ENCODE measurements at regions not wholly inside any gene's neighbourhood (a gene's known extent, or its start where the extent isn't known, plus 50 kb on each side); places are given as distances from the start of the nearest gene placed in this dataset.

DNA sequence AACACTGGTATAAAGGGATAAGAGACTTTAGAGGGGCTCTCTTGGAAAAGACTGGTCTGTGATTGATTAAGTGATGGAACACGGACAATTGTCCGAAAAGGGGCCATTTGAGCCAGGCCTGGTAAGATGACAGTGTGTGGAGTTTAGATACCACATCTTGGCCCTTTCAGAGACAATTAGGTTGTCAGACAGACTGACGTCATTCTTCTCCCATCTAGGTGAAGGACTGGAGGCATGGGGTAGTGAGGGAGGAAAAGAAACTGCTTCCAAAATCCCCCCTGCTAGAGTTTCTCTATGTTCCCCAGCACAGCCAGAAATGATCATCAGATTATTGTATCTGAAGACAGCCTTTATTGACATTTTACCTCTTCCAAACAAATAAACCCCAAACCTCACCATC is 84.8 kb upstream of the MYO3A start:
- Histone ChIP-seq H3K9me2 (replicated peaks; ENCODE audit: insufficient read depth, low read length) (no peaks in the 10 kb centered on the region), H3K27ac (ENCODE audit: low read depth, low read length) (no peak overlapping the region), H3K36me3 (ENCODE audit: low read length) (no peaks in the 10 kb centered on the region), H3K27me3 (ENCODE audit: low read length) (no peaks in the 10 kb centered on the region), H3K4me2 (ENCODE audit: low read depth, low read length, poor library complexity, severe bottlenecking) (no peak overlapping the region), H3K9ac (ENCODE audit: low read length) (no peak overlapping the region), H3K79me2 (ENCODE audit: insufficient read depth, low read length) (no peaks in the 10 kb centered on the region), H4K20me1 (ENCODE audit: low read depth, low read length) (no peaks in the 10 kb centered on the region), H3K4me3 (ENCODE audit: insufficient read depth, low read length, poor library complexity, severe bottlenecking) (no peak overlapping the region), H3F3A (ENCODE audit: insufficient read depth) (no peaks in the 10 kb centered on the region), H3K9me3 (ENCODE audit: insufficient read depth, low read length) (no peaks in the 10 kb centered on the region), H2AFZ (ENCODE audit: low read depth, low read length, severe bottlenecking) (no peak overlapping the region)
- TF ChIP-seq, protein P1, sequence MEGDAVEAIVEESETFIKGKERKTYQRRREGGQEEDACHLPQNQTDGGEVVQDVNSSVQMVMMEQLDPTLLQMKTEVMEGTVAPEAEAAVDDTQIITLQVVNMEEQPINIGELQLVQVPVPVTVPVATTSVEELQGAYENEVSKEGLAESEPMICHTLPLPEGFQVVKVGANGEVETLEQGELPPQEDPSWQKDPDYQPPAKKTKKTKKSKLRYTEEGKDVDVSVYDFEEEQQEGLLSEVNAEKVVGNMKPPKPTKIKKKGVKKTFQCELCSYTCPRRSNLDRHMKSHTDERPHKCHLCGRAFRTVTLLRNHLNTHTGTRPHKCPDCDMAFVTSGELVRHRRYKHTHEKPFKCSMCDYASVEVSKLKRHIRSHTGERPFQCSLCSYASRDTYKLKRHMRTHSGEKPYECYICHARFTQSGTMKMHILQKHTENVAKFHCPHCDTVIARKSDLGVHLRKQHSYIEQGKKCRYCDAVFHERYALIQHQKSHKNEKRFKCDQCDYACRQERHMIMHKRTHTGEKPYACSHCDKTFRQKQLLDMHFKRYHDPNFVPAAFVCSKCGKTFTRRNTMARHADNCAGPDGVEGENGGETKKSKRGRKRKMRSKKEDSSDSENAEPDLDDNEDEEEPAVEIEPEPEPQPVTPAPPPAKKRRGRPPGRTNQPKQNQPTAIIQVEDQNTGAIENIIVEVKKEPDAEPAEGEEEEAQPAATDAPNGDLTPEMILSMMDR (IDR thresholded peaks at IDR 0.05; ENCODE audit: insufficient read depth, low read length, poor library complexity, severe bottlenecking) = no peak
- no peak for TF ChIP-seq EZH2phosphoT487 (conservative IDR thresholded peaks at IDR 0.05; ENCODE audit: low read length)

DNA sequence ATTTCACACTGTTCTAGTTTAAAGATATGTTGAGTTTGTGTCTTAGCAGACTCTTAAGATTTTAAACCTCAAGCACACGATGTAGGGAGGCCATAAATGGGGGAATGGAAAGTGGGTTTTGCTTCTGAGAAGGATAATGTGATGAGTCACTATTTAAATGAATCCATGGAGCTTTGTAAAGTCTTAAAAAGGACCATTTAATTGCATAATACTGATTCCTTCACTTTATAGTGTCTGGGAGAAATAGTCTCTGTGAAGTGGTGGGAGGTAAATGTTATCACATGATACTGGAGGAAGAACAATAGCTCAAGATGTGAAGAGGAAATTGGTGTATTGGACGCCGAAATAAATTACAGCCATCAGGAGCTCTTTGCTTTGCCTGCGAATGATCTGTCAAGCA is 84.0 kb upstream of the MYO3A start:
- no peaks in the 10 kb centered on the region for H4K20me1 ChIP-seq (ENCODE audit: low read depth, low read length)
- TF ChIP-seq, protein P1 (IDR thresholded peaks at IDR 0.05; ENCODE audit: insufficient read depth, low read length, poor library complexity, severe bottlenecking) = no peak
- no peak for TF ChIP-seq EZH2phosphoT487 (conservative IDR thresholded peaks at IDR 0.05; ENCODE audit: low read length)
- H3K79me2 ChIP-seq (ENCODE audit: insufficient read depth, low read length) = no peaks in the 10 kb centered on the region
- H3K9me3 ChIP-seq (ENCODE audit: insufficient read depth, low read length) = no peaks in the 10 kb centered on the region
- H3K36me3 ChIP-seq (ENCODE audit: low read length) = no peaks in the 10 kb centered on the region
- H3F3A ChIP-seq (ENCODE audit: insufficient read depth) = no peaks in the 10 kb centered on the region
- no peak overlapping the region for H3K4me2 ChIP-seq (ENCODE audit: low read depth, low read length, poor library complexity, severe bottlenecking)
- H3K27ac ChIP-seq (ENCODE audit: low read depth, low read length) = no peak overlapping the region
- no peak overlapping the region for H3K4me3 ChIP-seq (ENCODE audit: insufficient read depth, low read length, poor library complexity, severe bottlenecking)
- H3K27me3 ChIP-seq (ENCODE audit: low read length) = no peaks in the 10 kb centered on the region
- H3K9ac ChIP-seq (ENCODE audit: low read length) = no peak overlapping the region
- H3K9me2 ChIP-seq (replicated peaks; ENCODE audit: insufficient read depth, low read length) = no peaks in the 10 kb centered on the region
- no peak overlapping the region for H2AFZ ChIP-seq (ENCODE audit: low read depth, low read length, severe bottlenecking)

DNA sequence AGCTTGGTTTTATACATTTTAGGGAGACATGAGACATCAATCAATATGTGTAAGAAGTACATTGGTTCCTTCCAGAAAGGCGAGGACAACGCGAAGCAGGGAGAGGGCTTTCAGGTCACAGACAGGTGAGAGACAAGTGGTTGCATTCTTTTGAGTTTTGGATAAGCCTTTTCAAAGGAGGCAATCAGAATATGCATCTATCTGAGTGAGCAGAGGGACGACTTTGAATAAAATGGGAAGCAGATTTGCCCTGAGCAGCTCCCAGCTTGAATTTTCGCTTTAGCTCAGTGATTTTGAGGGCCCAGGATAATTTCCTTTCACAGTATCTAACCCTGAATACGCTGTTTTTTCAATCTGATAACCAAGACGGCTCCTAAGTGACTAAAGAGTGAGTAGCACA is 82.5 kb upstream of the MYO3A start:
- Histone ChIP-seq H3K9me3 (ENCODE audit: insufficient read depth, low read length) (no peaks in the 10 kb centered on the region), H3K27me3 (ENCODE audit: low read length) (no peaks in the 10 kb centered on the region), H3K9ac (ENCODE audit: low read length) (no peak overlapping the region), H3K4me2 (ENCODE audit: low read depth, low read length, poor library complexity, severe bottlenecking) (no peak overlapping the region), H3K36me3 (ENCODE audit: low read length) (no peaks in the 10 kb centered on the region), H4K20me1 (ENCODE audit: low read depth, low read length) (no peaks in the 10 kb centered on the region), H2AFZ (ENCODE audit: low read depth, low read length, severe bottlenecking) (no peak overlapping the region), H3K79me2 (ENCODE audit: insufficient read depth, low read length) (no peaks in the 10 kb centered on the region), H3K9me2 (replicated peaks; ENCODE audit: insufficient read depth, low read length) (no peaks in the 10 kb centered on the region), H3K4me3 (ENCODE audit: insufficient read depth, low read length, poor library complexity, severe bottlenecking) (no peak overlapping the region), H3K27ac (ENCODE audit: low read depth, low read length) (no peak overlapping the region), H3F3A (ENCODE audit: insufficient read depth) (no peaks in the 10 kb centered on the region)
- TF ChIP-seq, protein P1 (IDR thresholded peaks at IDR 0.05; ENCODE audit: insufficient read depth, low read length, poor library complexity, severe bottlenecking) = no peak
- TF ChIP-seq EZH2phosphoT487 (conservative IDR thresholded peaks at IDR 0.05; ENCODE audit: low read length) = no peak

Data from SU-DHL-6 (cell line).